DMS 273 (cell line): ENCODE measurements at regions not wholly inside any gene's neighbourhood (a gene's known extent, or its start where the extent isn't known, plus 50 kb on each side); places are given as distances from the start of the nearest gene placed in this dataset.
A peak's percentile ranks its signal among the peaks of the same experiment; 100 is the strongest.
"Not testable (repeated sequence)": the region's sequence is repeated elsewhere in the genome, so short reads cannot be mapped to it uniquely, and the experiment has no call there.

ENCODE experiments used
- DNase-seq: peaks from one replicate; lab custom pipeline; 2025; ENCODE audit not compliant: unreplicated experiment; lab: John Stamatoyannopoulos, UW

DNA sequence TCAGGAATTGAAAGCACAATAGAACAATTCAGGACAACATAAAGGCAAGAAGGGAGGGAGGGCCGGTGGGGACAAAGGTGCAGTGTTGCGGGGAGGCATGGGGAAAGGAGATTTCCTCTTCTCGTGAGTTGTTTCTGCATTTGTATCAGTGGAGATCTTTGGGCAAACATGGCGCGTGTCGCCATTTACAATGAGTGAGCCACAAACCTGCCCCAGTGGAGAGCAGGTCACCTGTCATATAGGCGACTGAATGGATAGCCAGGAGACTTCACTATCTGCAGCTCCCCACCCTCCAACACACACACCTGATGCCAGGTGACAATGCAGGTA lies 87.7 kb upstream of the SLC45A1 start:
- DNase-seq = no peak

DNA sequence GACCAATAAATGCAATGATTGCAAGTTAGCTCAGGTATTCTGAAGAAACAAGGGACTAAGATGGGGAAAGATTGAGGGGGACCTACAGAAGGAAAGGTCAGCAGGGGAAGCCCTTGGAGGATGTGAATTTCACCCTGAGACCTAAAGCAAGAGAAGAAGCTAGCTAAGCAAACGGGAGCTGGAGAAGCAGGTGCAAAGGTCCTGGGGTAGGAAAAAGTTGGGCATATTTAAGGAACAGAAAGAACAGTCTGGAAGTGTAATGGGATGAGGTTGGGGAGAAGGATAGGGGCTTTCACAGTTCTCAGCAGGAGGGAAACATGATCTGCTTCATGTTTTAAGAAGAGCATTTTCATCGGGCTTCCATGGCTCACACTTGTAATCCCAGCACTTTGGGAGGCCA lies 89.7 kb upstream of the SLC45A1 start:
- DNase-seq = no peak

GRCh38 chr1:8227674-8228073 lies 90.2 kb upstream of the SLC45A1 start:
- not testable (repeated sequence) for DNase-seq

- DNase-seq = no peak
Measured at GRCh38 chr1:8226747-8227146, 91.2 kb upstream of the SLC45A1 start.

DNA sequence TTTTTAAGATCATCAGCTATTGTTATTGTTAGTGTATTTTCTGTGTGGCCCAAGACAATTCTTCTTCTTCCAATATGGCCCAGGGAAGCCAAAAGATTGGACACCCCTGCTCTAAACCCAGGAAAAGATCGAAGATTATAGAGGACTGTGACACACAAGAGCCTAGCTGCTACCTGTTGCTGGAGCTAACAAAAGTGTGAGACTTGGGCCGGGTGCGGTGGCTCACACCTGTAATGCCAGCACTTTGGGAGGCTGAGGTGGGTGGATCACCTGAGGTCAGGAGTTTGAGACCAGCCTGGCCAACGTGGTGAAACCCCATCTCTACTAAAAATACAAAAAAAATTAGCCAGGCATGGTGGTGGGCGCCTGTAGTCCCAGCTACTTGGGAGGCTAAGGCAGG lies 91.9 kb upstream of the SLC45A1 start:
- DNase-seq = not testable (repeated sequence)

- no peak for DNase-seq
Measured at GRCh38 chr1:8223526-8223925, 94.4 kb upstream of the SLC45A1 start.

- DNase-seq = peak; percentile 25
Measured at GRCh38 chr1:8222789-8223188, 95.1 kb upstream of the SLC45A1 start.

- no peak for DNase-seq
Measured at GRCh38 chr1:8219530-8219929, 98.4 kb upstream of the SLC45A1 start.

- no peak for DNase-seq
Measured at GRCh38 chr1:8218351-8219092, 99.4 kb upstream of the SLC45A1 start.

GRCh38 chr1:8217809-8218208 lies 100.1 kb upstream of the SLC45A1 start:
- DNase-seq = no peak

DNA sequence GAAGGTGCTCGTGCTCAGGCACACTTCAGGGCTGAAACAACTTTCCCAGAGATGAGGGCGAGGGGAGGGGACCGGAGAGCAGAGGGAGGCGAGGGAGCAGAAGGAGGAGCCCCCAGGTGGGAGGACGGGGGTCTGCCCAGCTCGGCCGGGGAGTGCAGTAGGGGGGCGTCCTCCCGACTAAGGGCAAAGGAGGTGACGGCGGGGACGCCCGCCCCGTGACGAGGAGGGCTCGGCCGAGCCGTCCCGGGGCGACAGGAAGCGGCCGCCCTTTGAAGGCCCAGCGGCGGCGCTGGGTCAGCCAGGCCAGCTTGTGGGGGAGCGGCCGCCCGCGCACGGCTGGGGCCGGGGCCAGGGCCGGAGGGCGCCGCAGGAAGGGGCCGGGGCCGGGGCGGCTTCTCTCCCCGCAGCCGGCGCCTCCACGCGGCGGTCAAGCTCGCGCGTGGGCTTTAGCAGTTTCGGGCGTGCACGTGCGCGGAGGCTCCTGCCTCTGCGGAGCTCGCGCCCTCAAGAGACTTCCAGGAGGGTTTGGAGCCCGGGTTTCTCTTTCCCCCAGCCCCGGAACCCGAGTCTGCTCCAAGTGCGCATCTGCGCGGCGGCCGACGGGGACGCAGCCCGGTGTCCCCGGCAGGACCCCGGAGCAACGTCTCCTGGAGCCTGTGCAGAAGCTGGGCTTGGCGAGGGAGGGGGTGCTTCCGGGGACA lies 100.8 kb upstream of the SLC45A1 start:
- peak; percentile 61 for DNase-seq

DNA sequence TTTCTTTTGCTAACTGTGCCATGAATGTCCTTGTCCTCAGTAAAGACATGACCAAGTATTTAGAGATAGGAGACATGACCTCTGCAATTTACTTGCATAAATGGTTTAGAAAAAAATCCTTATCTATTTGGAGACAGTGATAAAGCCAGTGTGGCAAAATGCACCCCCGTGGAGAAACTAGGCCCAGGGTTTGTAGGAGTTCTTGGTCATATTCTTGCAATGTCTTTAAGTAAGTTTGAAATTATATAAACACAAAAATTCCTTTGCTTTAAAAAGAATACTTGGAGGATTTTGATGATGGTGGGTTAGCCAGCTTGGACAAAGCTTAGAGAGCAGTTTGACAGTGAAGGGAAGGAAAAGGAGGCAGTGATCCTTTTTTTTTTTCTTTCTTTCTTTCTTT lies 101.9 kb upstream of the SLC45A1 start:
- DNase-seq = no peak

GRCh38 chr1:8214501-8215173 lies 103.3 kb upstream of the SLC45A1 start:
- no peak for DNase-seq

DNA sequence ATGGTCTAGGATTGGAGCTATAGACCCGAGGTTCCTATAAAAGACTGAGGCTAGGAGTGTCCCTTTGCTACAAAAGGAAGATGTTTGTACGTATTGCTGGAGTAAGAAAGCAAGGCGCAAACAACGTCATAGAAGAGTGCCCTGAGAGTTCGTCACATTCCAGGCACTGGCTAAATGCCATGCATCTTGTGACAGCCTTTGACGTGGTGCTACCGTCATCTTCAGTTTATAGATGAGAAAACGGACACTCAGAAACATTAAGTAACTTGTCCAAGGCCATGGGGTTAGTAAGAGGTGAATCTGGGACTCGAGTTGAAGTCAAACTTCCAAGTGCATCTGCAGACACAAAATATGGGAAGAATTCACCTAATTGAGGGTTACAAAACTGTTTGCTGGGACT lies 104.2 kb upstream of the SLC45A1 start:
- DNase-seq = no peak

GRCh38 chr1:8213136-8213535 lies 104.8 kb upstream of the SLC45A1 start:
- DNase-seq = no peak

DNA sequence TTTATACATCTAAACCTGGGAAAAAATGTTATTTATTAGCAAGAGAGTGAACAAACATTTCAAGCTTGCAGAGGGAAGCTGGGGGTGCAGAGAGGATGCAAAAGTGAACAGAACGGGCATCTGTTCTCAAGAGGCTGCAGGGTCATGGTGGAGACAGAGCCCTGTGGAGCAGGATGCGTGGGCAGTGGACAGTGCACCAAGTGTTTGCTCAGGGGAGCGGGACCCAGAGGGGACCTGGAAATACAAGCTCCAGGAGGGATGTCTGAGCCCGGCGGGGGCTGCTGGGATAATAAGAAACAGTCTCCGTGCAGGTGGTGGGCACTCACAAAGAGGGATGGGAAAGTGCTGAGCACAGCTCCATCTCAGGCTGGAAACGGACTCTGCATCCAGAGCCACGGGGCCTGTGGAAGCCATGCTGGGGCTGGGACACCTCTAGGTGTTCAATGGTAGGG lies 105.3 kb upstream of the SLC45A1 start:
- no peak for DNase-seq

- DNase-seq = peak; percentile 11
Measured at GRCh38 chr1:8211883-8212579, 105.9 kb upstream of the SLC45A1 start.

- no peak for DNase-seq
Measured at GRCh38 chr1:8211251-8211882, 106.5 kb upstream of the SLC45A1 start.

GRCh38 chr1:8207202-8207601 lies 110.7 kb upstream of the SLC45A1 start:
- DNase-seq = no peak

GRCh38 chr1:8206391-8206790 lies 111.5 kb upstream of the SLC45A1 start:
- DNase-seq = no peak

DNA sequence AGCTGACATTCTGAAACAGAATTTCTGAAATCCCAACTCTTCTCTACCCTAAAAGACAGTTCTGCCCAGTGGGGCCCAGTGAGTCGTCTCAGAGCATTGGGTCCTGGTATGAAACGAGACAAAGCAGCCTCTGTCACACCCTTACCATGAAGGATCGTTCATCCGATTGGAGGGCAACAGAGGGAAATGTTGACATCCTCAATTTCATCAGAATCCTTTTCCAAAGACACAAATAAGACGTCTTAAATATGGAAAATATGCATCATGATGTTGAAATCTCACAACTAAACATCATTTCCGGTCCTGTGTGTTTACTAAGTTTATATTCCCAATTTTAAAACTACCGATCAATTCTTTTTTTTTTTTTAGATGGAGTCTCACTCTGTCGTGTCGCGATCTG lies 112.1 kb upstream of the SLC45A1 start:
- no peak for DNase-seq
